ENCODE measurements at regions not wholly inside any gene's neighbourhood (a gene's known extent, or its start where the extent isn't known, plus 50 kb on each side); places are given as distances from the start of the nearest gene placed in this dataset.
A peak's percentile ranks its signal among the peaks of the same experiment; 100 is the strongest.

GRCh38 chr12:89075880-89076540, 276.3 kb downstream of the DUSP6 start:
- H3K4me1 ChIP-seq (ENCODE audit: insufficient read depth, low read length): peaks cover 25% of the 10 kb centered on the region
- H3K9me3 ChIP-seq (ENCODE audit: low read length): no peaks in the 10 kb centered on the region
- no peak overlapping the region for H3K27ac ChIP-seq (ENCODE audit: low read length)
- no peak overlapping the region for H3K9ac ChIP-seq (ENCODE audit: low read length)
- POLR2A ChIA-PET (ENCODE audit: unreplicated experiment): interaction anchor here (0.7 to 0.8 kb wide), 2 partner anchors 21 to 34 kb away, joined by 3 to 4 read pairs; no protein-coding TSS in a partner anchor
- ATAC-seq (peak; percentile 31), DNase-seq (no peak)
- H3K4me3 ChIP-seq (ENCODE audit: low read length): no peak overlapping the region
- no peak overlapping the region for H2AFZ ChIP-seq (ENCODE audit: low read length)
- H3K9me2 ChIP-seq (replicated peaks; ENCODE audit: low read length): no peaks in the 10 kb centered on the region
- intact Hi-C loops (cut with micrococcal nuclease): no loop called here
- TF ChIP-seq EZH2 (IDR thresholded peaks at IDR 0.05; ENCODE audit: low read length, unreplicated experiment) (no peak), CTCF (conservative IDR thresholded peaks at IDR 0.05; ENCODE audit: low read depth, low read length) (no peak), EZH2phosphoT487 (IDR thresholded peaks at IDR 0.05; ENCODE audit: borderline replicate concordance, low read length) (no peak)
- H3F3A ChIP-seq (ENCODE audit: low read length, unreplicated experiment): no peaks in the 10 kb centered on the region
- no peaks in the 10 kb centered on the region for H3K79me2 ChIP-seq (ENCODE audit: low read length)
- H3K36me3 ChIP-seq (ENCODE audit: low read depth, low read length): no peaks in the 10 kb centered on the region
- H3K27me3 ChIP-seq (ENCODE audit: low read length): no peaks in the 10 kb centered on the region
- no peaks in the 10 kb centered on the region for H4K20me1 ChIP-seq (ENCODE audit: low read length)
- H3K4me2 ChIP-seq (ENCODE audit: low read length): no peak overlapping the region
- CTCF ChIA-PET: no interaction called here
- BruUV-seq (replicated peaks): no TSS peak

GRCh38 chr12:89073659-89074058, 278.6 kb downstream of the DUSP6 start:
- H3K27me3 ChIP-seq (ENCODE audit: low read length): no peaks in the 10 kb centered on the region
- H3K79me2 ChIP-seq (ENCODE audit: low read length): no peaks in the 10 kb centered on the region
- H3K9me2 ChIP-seq (replicated peaks; ENCODE audit: low read length): no peaks in the 10 kb centered on the region
- peaks cover 27% of the 10 kb centered on the region for H3K4me1 ChIP-seq (ENCODE audit: insufficient read depth, low read length)
- ATAC-seq: no peak
- H3K36me3 ChIP-seq (ENCODE audit: low read depth, low read length): no peaks in the 10 kb centered on the region
- DNase-seq: no peak
- H3K4me3 ChIP-seq (ENCODE audit: low read length): no peak overlapping the region
- ChIA-PET CTCF (no interaction called here), POLR2A (ENCODE audit: unreplicated experiment) (no interaction called here)
- H3F3A ChIP-seq (ENCODE audit: low read length, unreplicated experiment): no peaks in the 10 kb centered on the region
- TF ChIP-seq CTCF (conservative IDR thresholded peaks at IDR 0.05; ENCODE audit: low read depth, low read length) (no peak), EZH2 (IDR thresholded peaks at IDR 0.05; ENCODE audit: low read length, unreplicated experiment) (no peak), EZH2phosphoT487 (IDR thresholded peaks at IDR 0.05; ENCODE audit: borderline replicate concordance, low read length) (no peak)
- no peaks in the 10 kb centered on the region for H3K9me3 ChIP-seq (ENCODE audit: low read length)
- no peak overlapping the region for H2AFZ ChIP-seq (ENCODE audit: low read length)
- H3K27ac ChIP-seq (ENCODE audit: low read length): peak overlapping the region; percentile 54
- intact Hi-C loops (cut with micrococcal nuclease): no loop called here
- H4K20me1 ChIP-seq (ENCODE audit: low read length): no peaks in the 10 kb centered on the region
- no peak overlapping the region for H3K9ac ChIP-seq (ENCODE audit: low read length)
- no TSS peak for BruUV-seq (replicated peaks)
- 0 out of 2 replicates have a peak overlapping the region, but pooled peaks have one; percentile 12 for H3K4me2 ChIP-seq (ENCODE audit: low read length)

GRCh38 chr12:89073027-89073398, 279.3 kb downstream of the DUSP6 start:
- peak; percentile 77 for DNase-seq

More at GRCh38 chr12:89073027-89073398, 279.3 kb downstream of the DUSP6 start:
- peak overlapping the region; percentile 54 for H3K27ac ChIP-seq (ENCODE audit: low read length)
- no peaks in the 10 kb centered on the region for H4K20me1 ChIP-seq (ENCODE audit: low read length)
- POLR2A ChIA-PET (ENCODE audit: unreplicated experiment): no interaction called here
- H3K4me2 ChIP-seq (ENCODE audit: low read length): 0 out of 2 replicates have a peak overlapping the region, but pooled peaks have one; percentile 12
- no peaks in the 10 kb centered on the region for H3K9me2 ChIP-seq (replicated peaks; ENCODE audit: low read length)
- CTCF ChIA-PET: interaction anchor here (0.8 kb wide), 1 partner anchor 57 kb away, joined by 4 read pairs; no protein-coding TSS in a partner anchor
- peaks cover 4% of the 10 kb centered on the region for H3F3A ChIP-seq (ENCODE audit: low read length, unreplicated experiment)
- no peaks in the 10 kb centered on the region for H3K27me3 ChIP-seq (ENCODE audit: low read length)
- H2AFZ ChIP-seq (ENCODE audit: low read length): no peak overlapping the region
- H3K36me3 ChIP-seq (ENCODE audit: low read depth, low read length): no peaks in the 10 kb centered on the region
- ATAC-seq: peak; percentile 80
- no peak overlapping the region for H3K4me3 ChIP-seq (ENCODE audit: low read length)
- intact Hi-C loops (cut with micrococcal nuclease): no loop called here
- no peaks in the 10 kb centered on the region for H3K79me2 ChIP-seq (ENCODE audit: low read length)
- H3K9ac ChIP-seq (ENCODE audit: low read length): no peak overlapping the region
- H3K4me1 ChIP-seq (ENCODE audit: insufficient read depth, low read length): peaks cover 33% of the 10 kb centered on the region
- BruUV-seq (replicated peaks): no TSS peak
- TF ChIP-seq EZH2phosphoT487 (IDR thresholded peaks at IDR 0.05; ENCODE audit: borderline replicate concordance, low read length) (no peak), EZH2 (IDR thresholded peaks at IDR 0.05; ENCODE audit: low read length, unreplicated experiment) (no peak), CTCF (conservative IDR thresholded peaks at IDR 0.05; ENCODE audit: low read depth, low read length) (no peak)
- H3K9me3 ChIP-seq (ENCODE audit: low read length): no peaks in the 10 kb centered on the region
